ENCODE measurements at regions not wholly inside any gene's neighbourhood (a gene's known extent, or its start where the extent isn't known, plus 50 kb on each side); places are given as distances from the start of the nearest gene placed in this dataset.

DNA sequence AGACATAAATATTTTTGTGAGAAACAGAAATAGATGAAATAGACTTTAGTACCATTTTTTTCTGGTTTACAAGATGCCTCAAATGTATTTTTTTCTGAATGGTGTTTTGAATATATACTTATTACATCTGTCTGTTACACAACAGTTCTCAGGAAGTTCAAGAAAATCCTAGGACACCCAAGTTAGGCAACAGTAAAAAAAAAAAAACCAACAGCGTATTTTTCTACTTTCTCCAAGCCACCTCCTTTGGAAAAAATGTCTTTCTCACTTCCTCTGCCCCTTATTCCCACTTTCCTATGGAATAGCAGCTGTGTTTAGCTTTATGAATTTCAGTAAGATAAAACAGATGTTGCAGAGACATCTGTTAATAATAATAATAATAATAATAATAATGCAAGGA, 489.6 kb upstream of the KLF12 start:
- H3K4me1 ChIP-seq (ENCODE audit: insufficient read depth, low read length, severe bottlenecking), result no peaks in the 10 kb centered on the region
- no peaks in the 10 kb centered on the region for H3K79me2 ChIP-seq (ENCODE audit: insufficient read depth, low read length)
- no peak overlapping the region for H3K4me2 ChIP-seq (ENCODE audit: low read length)
- H3K9me3 ChIP-seq (ENCODE audit: low read length), result no peaks in the 10 kb centered on the region
- no peaks in the 10 kb centered on the region; the same call in 1 of the 2 replicates for H3K27me3 ChIP-seq (ENCODE audit: insufficient read depth, low read length)
- no peaks in the 10 kb centered on the region for H4K20me1 ChIP-seq (ENCODE audit: insufficient read depth, low read length)
- no peaks in the 10 kb centered on the region for H3K9me2 ChIP-seq (ENCODE audit: low read depth, low read length)
- H3K27ac ChIP-seq (ENCODE audit: low read depth, low read length, poor library complexity, severe bottlenecking), result no peak overlapping the region
- no peak overlapping the region for H2AFZ ChIP-seq (ENCODE audit: low read length)
- TF ChIP-seq EZH2 (IDR thresholded peaks at IDR 0.05; ENCODE audit: borderline replicate concordance, low read length), result no peak
- TF ChIP-seq CTCF (IDR thresholded peaks at IDR 0.05; ENCODE audit: low read length), result no peak
- H3F3A ChIP-seq (ENCODE audit: insufficient read depth, low read length), result no peaks in the 10 kb centered on the region
- H3K4me3 ChIP-seq (ENCODE audit: low read depth, low read length, poor library complexity, severe bottlenecking), result no peak overlapping the region
- no peaks in the 10 kb centered on the region for H3K36me3 ChIP-seq (ENCODE audit: insufficient read depth, low read length)
- H3K9ac ChIP-seq (ENCODE audit: low read length), result no peak overlapping the region

- Histone ChIP-seq H3K27me3 (ENCODE audit: insufficient read depth, low read length) (no peaks in the 10 kb centered on the region; the same call in 1 of the 2 replicates), H3K4me3 (ENCODE audit: low read depth, low read length, poor library complexity, severe bottlenecking) (no peak overlapping the region), H3K4me1 (ENCODE audit: insufficient read depth, low read length, severe bottlenecking) (no peaks in the 10 kb centered on the region), H3K9me2 (ENCODE audit: low read depth, low read length) (no peaks in the 10 kb centered on the region), H3K27ac (ENCODE audit: low read depth, low read length, poor library complexity, severe bottlenecking) (no peak overlapping the region), H3K9ac (ENCODE audit: low read length) (no peak overlapping the region), H3K36me3 (ENCODE audit: insufficient read depth, low read length) (no peaks in the 10 kb centered on the region), H4K20me1 (ENCODE audit: insufficient read depth, low read length) (no peaks in the 10 kb centered on the region), H3K4me2 (ENCODE audit: low read length) (no peak overlapping the region), H3K79me2 (ENCODE audit: insufficient read depth, low read length) (no peaks in the 10 kb centered on the region), H2AFZ (ENCODE audit: low read length) (no peak overlapping the region), H3K9me3 (ENCODE audit: low read length) (no peaks in the 10 kb centered on the region), H3F3A (ENCODE audit: insufficient read depth, low read length) (no peaks in the 10 kb centered on the region)
- TF ChIP-seq EZH2 (IDR thresholded peaks at IDR 0.05; ENCODE audit: borderline replicate concordance, low read length) (no peak), CTCF (IDR thresholded peaks at IDR 0.05; ENCODE audit: low read length) (no peak)
Observed at GRCh38 chr13:74622284-74622683, 488.1 kb upstream of the KLF12 start.

- H3K4me1 ChIP-seq (ENCODE audit: insufficient read depth, low read length, severe bottlenecking), result no peaks in the 10 kb centered on the region
- no peaks in the 10 kb centered on the region; the same call in 1 of the 2 replicates for H3K27me3 ChIP-seq (ENCODE audit: insufficient read depth, low read length)
- no peaks in the 10 kb centered on the region for H4K20me1 ChIP-seq (ENCODE audit: insufficient read depth, low read length)
- no peak overlapping the region for H3K4me3 ChIP-seq (ENCODE audit: low read depth, low read length, poor library complexity, severe bottlenecking)
- no peak for TF ChIP-seq CTCF (IDR thresholded peaks at IDR 0.05; ENCODE audit: low read length)
- no peak for TF ChIP-seq EZH2 (IDR thresholded peaks at IDR 0.05; ENCODE audit: borderline replicate concordance, low read length)
- H3K9me2 ChIP-seq (ENCODE audit: low read depth, low read length), result no peaks in the 10 kb centered on the region
- H2AFZ ChIP-seq (ENCODE audit: low read length), result no peak overlapping the region
- no peaks in the 10 kb centered on the region for H3F3A ChIP-seq (ENCODE audit: insufficient read depth, low read length)
- no peak overlapping the region for H3K4me2 ChIP-seq (ENCODE audit: low read length)
- no peaks in the 10 kb centered on the region for H3K9me3 ChIP-seq (ENCODE audit: low read length)
- H3K9ac ChIP-seq (ENCODE audit: low read length), result no peak overlapping the region
- H3K27ac ChIP-seq (ENCODE audit: low read depth, low read length, poor library complexity, severe bottlenecking), result no peak overlapping the region
- no peaks in the 10 kb centered on the region for H3K36me3 ChIP-seq (ENCODE audit: insufficient read depth, low read length)
- no peaks in the 10 kb centered on the region for H3K79me2 ChIP-seq (ENCODE audit: insufficient read depth, low read length)
Observed at GRCh38 chr13:74620711-74621110, 486.5 kb upstream of the KLF12 start.

All from OCI-LY1 (cell line).